Epidermal melanocyte (primary cell): ENCODE measurements at regions not wholly inside any gene's neighbourhood (a gene's known extent, or its start where the extent isn't known, plus 50 kb on each side); places are given as distances from the start of the nearest gene placed in this dataset.

Experiments
- DNase-seq: peaks from one replicate; pipeline ENCODE4 v3.0.0; 2011; ENCODE audit warnings: low spot score; ENCODE audit not compliant: insufficient read length

DNA sequence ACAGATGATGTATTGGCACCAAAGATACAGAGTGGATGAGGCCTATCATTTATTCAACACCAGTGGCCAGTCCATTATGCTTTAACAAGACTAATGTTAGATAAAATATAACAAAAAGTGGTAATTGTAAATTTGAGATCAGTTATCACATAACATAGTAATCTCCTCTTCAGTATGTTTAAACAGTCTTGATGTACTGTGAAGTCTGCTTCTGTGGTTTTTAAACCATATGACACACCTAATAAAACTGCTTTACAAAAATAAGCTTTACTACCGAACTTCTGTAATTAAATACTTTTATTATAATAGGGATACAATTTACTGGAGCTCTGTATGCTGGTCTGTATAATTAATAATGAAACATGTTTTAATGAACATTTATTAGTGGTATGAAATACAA is 2156.1 kb upstream of the CELF4 start:
- DNase-seq: no peak

DNA sequence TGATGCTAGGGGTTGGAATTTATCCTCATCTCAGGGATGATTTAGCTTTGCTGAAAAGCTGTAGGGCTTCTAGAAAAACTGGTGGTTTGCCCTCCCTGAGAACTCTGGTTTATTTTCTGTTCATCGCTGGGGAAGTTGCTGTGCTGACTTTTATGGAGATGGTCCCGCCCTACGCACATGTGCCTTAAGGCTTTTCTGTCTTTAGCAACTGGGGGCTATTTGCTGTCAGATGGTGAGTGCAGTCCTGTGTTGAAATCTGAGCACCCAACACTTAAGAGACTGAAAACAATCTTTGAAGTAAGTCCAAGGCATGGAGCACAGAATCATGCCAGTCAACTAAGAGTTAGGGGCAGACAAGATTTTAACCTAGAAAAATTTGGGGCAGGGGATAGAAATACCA is 2148.4 kb upstream of the CELF4 start:
- DNase-seq: no peak

DNA sequence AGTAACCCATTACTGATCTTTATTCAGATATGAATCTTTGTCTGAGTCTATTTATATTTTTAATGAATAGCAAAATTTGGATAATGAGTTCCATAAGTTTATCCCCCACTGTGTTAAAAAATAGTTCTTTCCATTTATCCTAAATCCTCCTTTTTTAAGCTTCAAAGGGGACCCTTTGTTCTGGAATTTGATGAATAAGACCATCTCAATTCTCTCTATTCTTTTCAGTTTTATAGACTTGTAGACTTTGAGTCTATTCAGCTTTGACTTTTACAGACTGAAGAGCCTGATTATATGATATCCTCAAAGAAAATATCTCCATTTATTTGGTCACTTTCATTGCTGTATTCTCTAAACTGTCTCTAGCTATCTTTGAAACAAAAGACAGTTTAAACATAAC is 2146.1 kb upstream of the CELF4 start:
- no peak for DNase-seq

DNA sequence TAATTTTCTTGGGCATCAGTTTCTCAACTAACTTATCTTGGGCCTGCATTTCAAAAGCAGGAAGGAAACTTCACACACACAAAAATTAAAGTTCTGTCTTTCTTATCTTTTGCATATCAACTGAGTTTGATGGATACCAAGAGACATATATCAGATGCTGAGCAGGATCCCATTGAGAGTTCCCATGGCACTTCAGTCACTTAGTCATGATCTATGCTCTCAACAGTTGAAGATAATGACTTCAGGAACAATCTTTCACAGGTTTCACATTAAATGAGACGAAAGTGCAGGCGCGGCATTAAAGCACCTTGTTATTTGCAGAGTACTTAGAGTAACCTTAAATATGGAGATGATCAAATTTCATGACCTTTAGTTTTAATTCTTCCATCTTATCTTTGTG is 2139.8 kb upstream of the CELF4 start:
- DNase-seq: no peak

DNA sequence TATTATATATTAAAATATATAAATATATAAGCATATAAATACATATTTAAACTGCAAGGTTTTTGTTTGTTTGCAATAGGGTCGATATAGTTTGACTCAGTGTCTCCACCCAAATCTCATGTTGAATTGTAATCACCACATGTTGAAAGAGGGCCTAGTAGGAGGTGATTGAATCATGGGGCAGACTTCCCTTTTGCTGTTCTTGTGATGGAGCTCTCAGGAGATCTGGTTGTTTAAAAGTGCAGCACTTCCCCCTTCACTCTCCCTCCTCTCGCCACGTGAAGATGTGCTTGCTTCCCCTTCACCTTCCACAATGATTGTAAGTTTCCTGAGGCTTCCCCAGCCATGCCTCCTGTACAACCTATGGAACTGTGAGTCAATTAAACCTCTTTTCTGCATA is 2137.3 kb upstream of the CELF4 start:
- no peak for DNase-seq

DNA sequence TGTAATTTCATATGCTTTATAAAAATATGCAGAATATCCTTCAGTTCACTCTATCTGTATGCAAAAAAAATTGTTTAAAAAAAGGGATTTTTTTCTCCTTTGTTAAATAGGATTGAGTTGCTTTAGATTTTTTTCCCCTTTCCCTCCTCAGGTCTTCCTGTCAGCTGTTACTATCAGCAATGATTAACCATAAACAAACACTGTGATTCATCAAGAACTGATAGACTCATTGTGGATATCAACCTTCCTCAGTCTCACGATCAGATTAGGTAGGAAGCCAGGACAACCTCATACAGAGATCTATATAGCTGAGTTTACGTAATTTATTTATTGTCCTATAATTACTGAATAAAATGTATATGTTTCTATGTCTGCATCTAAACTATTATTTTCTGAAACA is 2136.2 kb upstream of the CELF4 start:
- DNase-seq: no peak

DNA sequence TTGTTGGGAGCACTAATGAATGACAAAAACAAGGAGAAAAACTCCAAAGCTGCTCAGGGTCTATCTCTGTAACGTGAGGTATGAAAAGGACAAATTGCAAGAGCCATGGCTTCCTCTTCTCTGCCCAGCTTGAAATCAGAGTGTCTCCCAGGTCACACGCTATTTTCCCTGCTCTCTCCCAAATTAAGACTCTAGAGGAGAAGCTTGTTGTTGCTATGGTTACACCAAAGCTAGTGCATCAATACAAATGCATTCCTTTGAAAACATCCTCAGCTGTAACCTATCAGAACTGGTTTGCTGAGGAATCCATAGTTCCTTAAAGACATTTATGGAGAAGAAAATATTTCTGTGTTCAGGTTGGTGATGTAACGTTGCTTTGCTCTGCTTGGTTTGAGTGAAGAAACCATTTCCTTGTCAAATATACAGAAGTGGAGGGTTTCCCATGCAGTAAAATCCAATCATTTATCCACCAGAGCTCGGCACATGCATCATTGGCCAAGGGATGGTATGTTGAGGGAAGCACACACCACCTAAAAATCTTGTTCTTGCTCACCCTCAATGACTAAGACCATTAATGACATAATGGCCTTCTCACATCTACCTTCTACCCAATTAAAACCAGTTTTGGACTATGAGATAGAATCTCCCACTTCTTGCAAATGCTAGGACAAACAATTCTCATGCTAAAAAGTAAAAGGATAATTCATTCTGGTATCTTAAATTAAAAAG is 2135.6 kb upstream of the CELF4 start:
- no peak for DNase-seq

DNA sequence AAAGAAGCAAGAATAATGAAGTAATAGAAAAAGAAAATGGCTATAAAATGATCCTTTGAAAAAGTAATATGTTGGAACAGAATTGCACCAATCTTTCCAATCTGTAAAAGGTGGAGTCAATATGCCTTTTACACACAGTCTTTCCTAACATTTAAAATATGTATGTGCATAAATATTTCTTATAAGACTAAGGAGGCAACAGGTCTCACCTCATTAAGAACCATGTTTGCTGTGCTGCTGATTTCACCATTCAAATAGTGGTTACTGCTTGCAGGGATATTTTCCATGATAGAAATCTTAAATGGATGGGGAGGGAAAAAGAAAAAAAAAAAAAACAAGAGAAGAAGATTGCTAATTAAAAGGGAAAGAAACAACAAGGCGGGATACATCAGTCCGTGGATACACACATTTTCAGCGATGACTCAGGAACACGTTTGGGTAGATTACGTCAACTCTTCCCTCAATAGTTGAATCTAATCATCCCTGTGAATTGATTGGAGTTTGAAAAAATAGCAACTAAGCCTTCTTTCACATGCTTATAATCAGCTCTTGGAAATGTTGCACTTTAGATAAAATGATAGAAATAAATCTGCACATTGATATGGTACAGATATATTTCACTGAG is 2133.9 kb upstream of the CELF4 start:
- no peak for DNase-seq

DNA sequence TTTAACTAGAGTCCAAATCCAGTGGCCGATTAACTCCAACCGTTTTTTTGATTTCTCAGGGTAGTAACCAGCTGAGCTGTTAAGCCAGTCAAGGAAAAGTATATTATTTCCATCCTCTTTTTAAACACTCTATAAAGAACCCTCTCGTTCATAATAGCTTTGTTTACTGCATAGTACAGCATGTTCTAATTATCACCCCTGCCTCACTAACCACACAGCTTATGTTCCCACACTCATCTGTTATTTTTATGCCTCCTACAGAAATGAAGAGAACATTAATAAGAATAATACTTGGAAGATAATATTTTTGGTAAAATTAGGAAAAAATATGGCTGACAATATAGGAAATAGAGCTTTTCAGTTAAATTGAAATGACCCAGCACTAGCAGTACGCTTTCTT is 2132.8 kb upstream of the CELF4 start:
- no peak for DNase-seq

DNA sequence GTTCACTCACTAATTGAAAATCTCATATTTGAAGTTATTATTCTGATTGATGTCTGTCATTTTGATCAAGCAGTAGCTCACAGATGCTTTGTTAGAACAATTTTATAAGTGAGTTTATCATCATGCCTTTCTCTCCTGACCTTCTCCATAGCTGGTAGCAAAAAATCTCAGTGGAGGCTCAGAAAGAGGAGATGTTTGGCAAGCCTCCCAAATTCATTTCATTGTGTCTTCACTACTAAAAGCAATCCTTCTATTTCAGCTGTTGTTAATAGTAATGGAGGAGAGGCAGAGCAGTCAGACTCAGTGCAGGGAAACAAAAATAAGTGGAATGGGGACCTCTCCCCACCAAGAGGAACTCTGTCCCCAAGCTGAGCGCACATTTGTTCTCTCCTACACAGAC is 2127.8 kb upstream of the CELF4 start:
- DNase-seq: no peak

DNA sequence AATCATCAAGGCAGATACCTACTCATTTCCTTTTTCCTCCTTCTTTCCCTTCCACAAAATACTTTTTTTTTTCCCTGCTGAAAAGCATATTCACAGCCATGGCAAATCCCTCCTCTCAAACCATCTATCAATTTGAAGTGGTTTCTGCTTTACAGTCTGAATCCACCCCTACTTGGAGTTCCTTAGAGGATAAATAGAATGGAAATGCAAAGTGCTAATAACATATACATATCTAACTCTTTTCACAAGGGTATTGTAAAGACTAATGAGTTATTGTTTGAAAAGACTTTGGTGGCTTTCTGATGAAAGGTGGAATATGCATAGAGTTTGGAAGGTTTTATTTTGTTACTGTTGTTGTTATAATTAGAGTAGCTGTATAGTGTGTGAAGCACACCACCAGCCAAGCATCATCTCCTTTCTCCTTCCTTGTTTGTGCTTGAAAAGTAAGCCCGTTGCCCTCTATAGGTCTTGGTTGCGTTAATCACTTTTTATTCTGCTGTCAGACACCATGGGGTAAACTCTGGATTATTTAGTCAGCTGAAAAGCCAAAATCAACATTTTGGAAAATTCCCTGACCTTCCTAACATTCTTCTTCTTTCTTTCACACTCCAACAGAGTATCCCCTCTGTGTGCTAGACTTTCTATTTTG is 2126.9 kb upstream of the CELF4 start:
- no peak for DNase-seq

DNA sequence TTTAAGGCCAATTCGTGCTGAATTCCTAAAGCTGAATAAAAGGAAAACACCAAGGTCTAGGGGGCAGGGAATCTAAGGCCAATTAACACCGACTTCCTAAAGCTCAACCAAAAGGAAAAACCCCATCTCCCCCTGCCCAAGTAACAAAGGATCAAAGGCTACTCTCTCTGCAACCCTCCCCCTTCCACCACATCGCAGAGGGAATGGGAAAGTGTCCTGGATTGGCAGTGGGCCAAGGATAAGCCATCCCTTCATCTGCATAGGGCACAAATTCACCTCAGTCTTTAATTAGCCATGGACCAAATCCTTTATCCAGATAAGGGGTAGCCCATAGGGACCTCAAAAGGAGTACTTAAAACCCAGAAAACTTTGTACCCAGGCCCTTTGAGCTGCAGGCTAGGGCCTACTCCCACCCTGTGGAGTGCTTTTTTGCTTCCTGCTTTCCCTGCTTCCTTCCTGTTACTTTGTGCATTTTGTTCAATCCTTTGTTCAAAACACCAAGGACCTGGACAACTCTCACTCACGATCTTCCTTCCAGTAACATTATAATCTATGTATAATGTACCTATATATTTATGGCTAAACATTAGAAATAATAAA is 2119.8 kb upstream of the CELF4 start:
- DNase-seq: no peak

DNA sequence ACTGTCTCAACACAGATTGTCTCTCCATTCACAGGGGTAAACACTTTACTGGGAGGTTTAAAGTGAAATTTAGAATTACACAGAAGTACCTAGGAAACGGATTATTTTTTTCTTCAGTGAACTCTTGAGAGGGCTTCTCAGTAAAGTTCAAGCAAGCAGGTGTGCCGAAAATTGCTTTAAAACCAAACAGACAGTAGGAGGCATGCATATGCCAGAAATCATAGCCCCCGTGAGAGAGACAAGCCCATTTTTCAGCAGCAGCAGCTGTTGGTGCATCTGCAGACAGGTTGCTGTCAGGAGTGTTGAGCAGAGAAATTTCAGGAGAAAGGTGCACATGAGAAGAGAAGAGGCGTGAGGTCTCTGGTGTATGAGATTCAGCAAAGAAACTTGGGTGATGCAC is 2115.5 kb upstream of the CELF4 start:
- no peak for DNase-seq

DNA sequence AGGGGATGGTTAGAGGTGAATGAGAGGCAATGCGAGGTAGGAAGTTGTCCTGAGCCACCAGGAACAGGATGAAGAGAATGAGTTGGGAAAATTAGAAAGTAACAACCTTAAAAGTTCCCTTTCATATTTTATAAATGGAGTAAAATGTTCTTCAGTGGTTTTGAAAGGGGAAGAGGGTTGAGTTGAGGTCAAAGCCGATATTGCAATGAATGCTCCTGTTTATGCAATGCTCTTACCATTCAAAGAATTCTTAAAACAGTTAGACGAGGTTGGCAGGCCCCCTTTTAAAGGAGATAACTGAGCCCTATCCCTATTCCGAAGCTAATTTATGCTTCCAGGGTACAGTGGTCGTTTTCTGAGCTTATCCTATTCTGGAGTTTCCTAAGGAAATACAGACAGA is 2110.3 kb upstream of the CELF4 start:
- DNase-seq: no peak

DNA sequence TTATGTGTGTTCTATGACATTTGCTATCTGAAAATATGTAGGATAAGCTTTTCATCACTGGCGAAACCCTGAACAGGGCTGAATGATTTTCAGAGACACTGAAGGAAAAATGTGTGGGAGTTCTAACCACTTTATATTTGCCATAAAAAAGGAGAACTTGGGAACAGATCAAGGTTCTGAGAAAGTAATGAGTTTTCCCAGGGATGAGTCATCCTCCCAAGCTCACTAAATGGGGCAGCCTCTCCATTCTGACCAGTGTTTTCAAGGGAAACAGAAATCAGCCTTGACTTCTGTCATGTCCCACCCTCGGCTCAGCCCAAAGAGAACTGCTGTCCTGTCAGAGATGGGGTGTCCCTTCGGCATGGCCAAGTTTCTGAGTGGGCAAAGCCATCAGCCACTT is 2109.8 kb upstream of the CELF4 start:
- no peak for DNase-seq

DNA sequence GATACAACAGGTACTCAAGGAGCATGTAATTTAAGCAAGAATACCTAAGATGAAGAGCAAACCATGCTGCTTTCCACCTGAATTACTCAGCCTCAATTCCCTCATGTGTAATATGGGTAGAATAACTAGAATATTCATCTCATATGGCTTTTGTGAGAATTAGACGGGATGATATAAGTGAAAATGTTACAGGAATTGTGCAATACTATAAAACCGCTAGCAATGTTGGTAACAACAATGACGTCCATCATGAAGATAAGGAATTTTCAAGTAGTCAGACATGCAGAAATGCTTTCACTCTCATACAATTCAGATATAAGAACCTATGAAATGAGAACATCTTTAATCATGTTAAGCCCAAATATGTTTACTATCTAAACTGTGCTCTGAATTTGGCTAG is 2106.6 kb upstream of the CELF4 start:
- no peak for DNase-seq

DNA sequence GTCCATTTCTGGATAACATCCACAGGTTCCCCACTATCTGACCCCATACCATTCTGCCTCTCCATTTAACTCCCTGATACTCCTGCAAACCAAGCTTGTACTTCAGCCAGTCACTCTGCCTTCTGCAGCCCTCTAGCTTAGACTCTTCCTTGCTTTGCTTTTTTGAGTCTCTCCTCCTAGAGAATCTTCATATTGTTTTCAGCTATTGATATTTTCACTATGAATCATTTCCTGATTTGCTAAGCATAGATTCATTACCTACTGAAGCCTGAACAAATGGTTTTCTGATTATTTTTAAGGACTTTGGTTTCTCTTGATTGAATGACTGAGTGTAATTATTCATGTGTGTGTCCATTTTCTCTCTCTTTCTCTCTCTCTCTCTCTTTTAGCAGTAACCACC is 2102.3 kb upstream of the CELF4 start:
- DNase-seq: no peak

DNA sequence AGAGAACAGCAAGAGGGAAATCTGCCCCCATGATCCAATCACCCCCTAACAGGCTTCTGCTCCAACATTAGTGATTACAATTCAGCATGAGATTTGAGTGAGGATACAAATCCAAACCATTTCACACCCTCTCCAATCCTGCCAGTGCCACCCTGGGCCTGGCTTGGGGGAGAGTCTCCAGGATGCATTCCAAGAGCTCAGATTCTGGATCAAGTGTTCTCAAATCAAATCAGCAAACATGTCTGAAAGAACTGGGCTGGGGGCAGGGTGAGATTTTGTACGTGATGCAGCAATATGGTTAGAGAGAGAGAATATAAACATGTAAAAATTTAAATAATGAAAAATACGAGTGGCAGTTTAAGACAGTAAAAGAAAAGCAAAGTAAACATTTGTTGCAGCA is 2100.9 kb upstream of the CELF4 start:
- no peak for DNase-seq

DNA sequence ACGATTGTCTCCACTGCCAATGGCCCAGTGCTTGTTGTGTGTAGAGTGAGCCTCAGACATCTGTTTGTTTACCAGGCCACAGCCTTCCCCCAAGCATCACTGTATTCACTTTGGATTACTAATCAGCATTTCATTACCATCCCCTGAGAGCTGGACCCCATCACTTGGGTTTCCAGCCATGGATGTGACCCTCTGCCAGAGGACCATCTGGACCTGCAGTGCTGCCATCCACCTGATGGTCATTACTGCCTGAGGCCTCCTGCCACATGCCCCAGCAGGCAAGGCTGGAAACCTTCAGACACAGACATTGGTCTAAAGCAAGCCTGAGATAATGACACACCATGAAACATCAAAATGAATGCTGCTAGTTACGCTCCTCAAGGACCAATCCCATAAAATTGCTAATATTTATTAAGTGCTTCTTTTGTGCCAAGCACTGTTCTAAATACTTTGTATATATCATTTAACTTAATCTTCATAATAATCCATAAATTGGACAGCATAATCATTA is 2096.3 kb upstream of the CELF4 start:
- no peak for DNase-seq

DNA sequence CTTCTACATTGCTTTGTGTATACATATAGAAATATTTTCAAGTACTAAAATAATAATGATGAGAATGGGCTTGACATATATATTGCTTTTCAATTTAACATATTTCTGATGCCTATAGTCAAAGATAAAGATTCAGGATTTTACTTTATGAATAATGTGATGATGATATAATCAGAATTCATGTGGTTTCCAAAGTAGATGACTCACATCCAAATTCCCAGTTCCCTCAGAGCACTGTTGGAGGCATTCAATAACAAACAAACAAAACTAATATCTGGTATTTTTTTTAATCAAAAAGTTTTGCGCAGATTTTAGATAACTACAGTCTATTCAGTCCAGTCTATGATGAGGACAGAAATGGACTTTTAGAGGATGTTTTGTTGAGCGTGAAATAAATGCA is 2094.5 kb upstream of the CELF4 start:
- no peak for DNase-seq

DNA sequence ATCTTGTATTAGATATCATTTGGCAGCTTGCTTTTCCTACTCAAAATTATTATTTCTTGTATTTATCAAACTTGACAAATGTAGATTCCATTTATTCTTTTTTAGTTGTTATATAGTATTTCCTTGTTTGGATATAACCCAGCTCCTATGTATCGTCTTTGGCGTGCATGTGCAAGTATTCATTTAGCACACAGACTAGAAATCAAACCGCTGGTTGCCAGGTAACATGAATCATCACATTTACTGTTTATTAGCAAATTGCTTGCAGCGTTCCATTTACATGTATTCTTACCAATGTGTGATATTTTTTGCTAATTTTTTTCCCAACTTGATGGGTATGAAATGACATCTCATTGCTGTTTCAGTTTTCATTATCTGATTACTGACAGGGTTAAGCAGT is 2089.7 kb upstream of the CELF4 start:
- DNase-seq: no peak

DNA sequence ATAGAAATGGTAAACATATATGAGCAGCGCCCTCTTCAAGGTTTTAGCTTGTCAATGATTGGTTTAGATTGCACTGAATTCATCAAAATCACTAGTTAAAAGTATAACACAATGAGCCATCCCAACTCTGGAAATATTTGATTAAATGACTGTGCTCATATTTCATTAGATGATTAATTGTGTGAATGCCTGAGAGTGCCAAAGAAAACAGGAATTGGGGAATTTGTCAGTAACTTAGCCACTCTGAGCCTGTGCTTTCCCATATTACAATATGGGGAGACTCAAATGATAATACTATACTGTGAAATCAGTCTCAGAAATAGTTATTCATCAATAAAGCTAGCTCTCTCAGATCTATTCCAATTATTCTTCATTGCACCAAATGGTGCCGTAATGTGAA is 2087.6 kb upstream of the CELF4 start:
- DNase-seq: no peak
